Thyroid gland (tissue), 4 donors: ENCODE measurements at regions not wholly inside any gene's neighbourhood (a gene's known extent, or its start where the extent isn't known, plus 50 kb on each side); places are given as distances from the start of the nearest gene placed in this dataset.

Source experiments
- DNase-seq, 2 donors: peaks; one replicate each; pipeline ENCODE4 v3.0.0-alpha.2; 2019
- H3K27ac ChIP-seq, 3 donors: fragments of 200-600 bp; sonication (generic); 1 replicate in 2 of 3; 2 replicates in 1 of 3; pipeline ENCODE4 v1.5.1; 2016 to 2019; ENCODE audit warnings: mild to moderate bottlenecking in 1 of 3, moderate library complexity in 1 of 3
- H3K27me3 ChIP-seq: fragments of 200-600 bp; sonication (generic); one replicate; pipeline ENCODE4 v1.5.1; 2019
- H3K36me3 ChIP-seq, 2 donors: fragments of 200-600 bp; sonication (generic); one replicate each; pipeline ENCODE4 v1.5.1; 2016 to 2019
- H3K4me1 ChIP-seq, 2 donors: fragments of 200-600 bp; sonication (generic); one replicate each; pipeline ENCODE4 v1.5.1; 2017 to 2019
- H3K4me3 ChIP-seq, 3 donors: fragments of 200-600 bp; sonication (generic); replicated peaks in 1 of 3; 1 replicate in 2 of 3; 2 replicates in 1 of 3; pipeline ENCODE4 v1.5.1; 2016; ENCODE audit warnings: mild to moderate bottlenecking in 1 of 3
- H3K9me3 ChIP-seq: fragments of 200-600 bp; sonication (generic); one replicate; pipeline ENCODE4 v1.5.1; 2017
- CTCF ChIP-seq, 6 experiments: fragments of 200-600 bp in 3 of 6; fragments of 450-650 bp in 3 of 6; sonication (generic) in 3 of 6; IDR thresholded peaks; one replicate each; pipeline ENCODE4 v1.5.1; 2016 to 2019; ENCODE audit warnings: antibody characterized with exemption in 6 of 6, mild to moderate bottlenecking in 2 of 6, inconsistent platforms in 1 of 6, moderate library complexity in 1 of 6
- POLR2A ChIP-seq, 2 donors: fragments of 450-650 bp; IDR thresholded peaks; one replicate each; pipeline ENCODE4 v1.6.1; 2017; ENCODE audit warnings: antibody characterized with exemption in 2 of 2, mild to moderate bottlenecking in 2 of 2, moderate library complexity in 1 of 2
- WGBS, 2 donors: methylation state at CpG; one replicate each; pipeline ENCODE4 v1.1.5; 2017; 5-methylcytosine and 5-hydroxymethylcytosine counted together
- intact Hi-C: fragments of 100-400 bp; cut with DNase I; formaldehyde crosslinking; loops from one replicate; pipeline ENCODE4 v1.15.1; 2023

- TF ChIP-seq CTCF (IDR thresholded peaks at IDR 0.05) (no peak), POLR2A (IDR thresholded peaks at IDR 0.05) (no peak)
- H3K9me3 ChIP-seq: no peaks in the 10 kb centered on the region
- no peaks in the 10 kb centered on the region for H3K27me3 ChIP-seq
- 86 to 94% methylated on average over 5 of the region's 5 CpGs for WGBS, 2 donors
- H3K4me1 ChIP-seq: no peaks in the 10 kb centered on the region
- no peak overlapping the region for H3K4me3 ChIP-seq
- no peak overlapping the region for H3K27ac ChIP-seq
- DNase-seq: no peak
- H3K36me3 ChIP-seq: no peaks in the 10 kb centered on the region
- intact Hi-C loops: no loop called here
Measured at GRCh38 chr3:159455741-159456181, 532.9 kb upstream of the IL12A start.

- TF ChIP-seq CTCF (IDR thresholded peaks at IDR 0.05): no peak
- no peak for TF ChIP-seq POLR2A (IDR thresholded peaks at IDR 0.05)
- Histone ChIP-seq H3K27me3 (no peaks in the 10 kb centered on the region), H3K36me3 (no peaks in the 10 kb centered on the region), H3K27ac (no peak overlapping the region), H3K9me3 (no peaks in the 10 kb centered on the region), H3K4me1 (no peaks in the 10 kb centered on the region), H3K4me3 (no peak overlapping the region)
- 63 to 68% methylated on average over 2 of the region's 2 CpGs for WGBS, 2 donors
- intact Hi-C loops: no loop called here
- DNase-seq: no peak
Measured at GRCh38 chr3:159458010-159458409, 530.6 kb upstream of the IL12A start.

GRCh38 chr3:159458982-159459381, 529.7 kb upstream of the IL12A start:
- no peak for TF ChIP-seq POLR2A (IDR thresholded peaks at IDR 0.05)
- TF ChIP-seq CTCF (IDR thresholded peaks at IDR 0.05): no peak
- 84 to 86% methylated on average over 2 of the region's 2 CpGs for WGBS, 2 donors
- H3K4me1 ChIP-seq: no peaks in the 10 kb centered on the region
- H3K4me3 ChIP-seq: no peak overlapping the region
- H3K27ac ChIP-seq: no peak overlapping the region
- H3K36me3 ChIP-seq: no peaks in the 10 kb centered on the region
- intact Hi-C loops: no loop called here
- no peaks in the 10 kb centered on the region for H3K27me3 ChIP-seq
- H3K9me3 ChIP-seq: no peaks in the 10 kb centered on the region
- DNase-seq: no peak

- WGBS, 2 donors: 65 to 69% methylated on average over 4 of the region's 4 CpGs
- no peak for DNase-seq
- no peak overlapping the region for H3K4me3 ChIP-seq
Measured at GRCh38 chr3:159472611-159473010, 516.0 kb upstream of the IL12A start.

GRCh38 chr3:159473206-159473605, 515.4 kb upstream of the IL12A start:
- Histone ChIP-seq H3K36me3 (no peaks in the 10 kb centered on the region), H3K27me3 (no peaks in the 10 kb centered on the region), H3K4me3 (no peak overlapping the region), H3K27ac (no peak overlapping the region), H3K9me3 (no peaks in the 10 kb centered on the region), H3K4me1 (no peaks in the 10 kb centered on the region)
- DNase-seq: no peak
- 77 to 81% methylated on average over 1 of the region's 1 CpG for WGBS, 2 donors
- intact Hi-C loops: no loop called here
- TF ChIP-seq CTCF (IDR thresholded peaks at IDR 0.05): no peak
- no peak for TF ChIP-seq POLR2A (IDR thresholded peaks at IDR 0.05)

More at GRCh38 chr3:159472611-159473010, 516.0 kb upstream of the IL12A start:
- Histone ChIP-seq H3K9me3 (no peaks in the 10 kb centered on the region), H3K27me3 (no peaks in the 10 kb centered on the region), H3K36me3 (no peaks in the 10 kb centered on the region), H3K4me1 (no peaks in the 10 kb centered on the region), H3K27ac (no peak overlapping the region)
- intact Hi-C loops: no loop called here
- TF ChIP-seq POLR2A (IDR thresholded peaks at IDR 0.05): no peak
- TF ChIP-seq CTCF (IDR thresholded peaks at IDR 0.05): no peak
